ENCODE measurements at regions not wholly inside any gene's neighbourhood (a gene's known extent, or its start where the extent isn't known, plus 50 kb on each side); places are given as distances from the start of the nearest gene placed in this dataset.

DNA sequence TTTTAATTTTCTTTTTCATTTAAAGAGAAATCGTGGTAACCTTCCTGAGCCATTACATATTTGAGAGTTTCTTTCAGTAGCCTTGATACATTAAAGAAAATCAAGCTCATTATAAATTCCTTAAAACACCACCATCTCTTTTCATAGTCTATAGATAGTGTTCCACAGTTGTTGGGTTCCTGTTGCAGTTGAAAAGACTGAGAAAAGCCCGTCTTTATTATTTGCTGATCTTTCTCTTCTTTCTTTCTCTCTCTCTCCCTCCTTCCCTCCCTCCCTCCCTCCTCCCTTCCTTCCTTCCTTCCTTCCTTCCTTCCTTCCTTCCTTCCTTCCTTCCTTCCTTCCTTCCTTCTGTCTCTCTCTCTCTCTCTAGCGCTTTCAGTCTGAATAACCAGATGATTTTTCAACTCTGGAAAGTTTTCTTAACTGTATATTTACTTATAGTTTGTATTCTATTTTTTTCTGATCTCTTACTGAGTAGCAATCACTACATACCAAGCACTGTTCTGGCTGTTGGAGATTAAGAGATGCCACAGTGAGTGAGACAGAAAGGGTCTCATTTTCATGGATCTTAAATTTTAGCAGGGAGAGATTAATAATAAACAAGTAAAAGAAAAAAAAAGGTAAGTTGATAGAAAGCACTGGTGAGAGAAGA, 157.5 kb downstream of the TINAG start:
- TF ChIP-seq, protein P1, sequence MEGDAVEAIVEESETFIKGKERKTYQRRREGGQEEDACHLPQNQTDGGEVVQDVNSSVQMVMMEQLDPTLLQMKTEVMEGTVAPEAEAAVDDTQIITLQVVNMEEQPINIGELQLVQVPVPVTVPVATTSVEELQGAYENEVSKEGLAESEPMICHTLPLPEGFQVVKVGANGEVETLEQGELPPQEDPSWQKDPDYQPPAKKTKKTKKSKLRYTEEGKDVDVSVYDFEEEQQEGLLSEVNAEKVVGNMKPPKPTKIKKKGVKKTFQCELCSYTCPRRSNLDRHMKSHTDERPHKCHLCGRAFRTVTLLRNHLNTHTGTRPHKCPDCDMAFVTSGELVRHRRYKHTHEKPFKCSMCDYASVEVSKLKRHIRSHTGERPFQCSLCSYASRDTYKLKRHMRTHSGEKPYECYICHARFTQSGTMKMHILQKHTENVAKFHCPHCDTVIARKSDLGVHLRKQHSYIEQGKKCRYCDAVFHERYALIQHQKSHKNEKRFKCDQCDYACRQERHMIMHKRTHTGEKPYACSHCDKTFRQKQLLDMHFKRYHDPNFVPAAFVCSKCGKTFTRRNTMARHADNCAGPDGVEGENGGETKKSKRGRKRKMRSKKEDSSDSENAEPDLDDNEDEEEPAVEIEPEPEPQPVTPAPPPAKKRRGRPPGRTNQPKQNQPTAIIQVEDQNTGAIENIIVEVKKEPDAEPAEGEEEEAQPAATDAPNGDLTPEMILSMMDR (IDR thresholded peaks at IDR 0.05; ENCODE audit: low read length): no peak
- no peak for TF ChIP-seq EZH2 (IDR thresholded peaks at IDR 0.05; ENCODE audit: borderline replicate concordance, low read length)

Measured in OCI-LY1 (cell line).